Heart left ventricle (tissue), 13 donors: ENCODE measurements at regions not wholly inside any gene's neighbourhood (a gene's known extent, or its start where the extent isn't known, plus 50 kb on each side); places are given as distances from the start of the nearest gene placed in this dataset.

Source experiments
- CTCF ChIP-seq, 12 donors: fragments of 200-600 bp; sonication (generic) in 4 of 12; IDR thresholded peaks; one replicate each; pipeline versions ENCODE4 v1.5.0 to v1.8.0; 2018 to 2022; ENCODE audit warnings: antibody characterized with exemption in 12 of 12, mild to moderate bottlenecking in 5 of 12
- POLR2A ChIP-seq, 2 donors: fragments of 450-650 bp; IDR thresholded peaks; one replicate each; pipeline ENCODE4 v1.6.1; 2017; ENCODE audit warnings: antibody characterized with exemption in 2 of 2, mild to moderate bottlenecking in 2 of 2, moderate library complexity in 2 of 2
- donor health status: ischemic (EF 13 %, LVEDD 7.1; RV severe dilation, severe dysfunction).
- donor health status: DM: no; HTN: yes; CAD: no.
- donor health status: DM: no; HTN: no; CAD: no.
- donor health status: ischemic (EF 25% LVEDD 6.9; RV normal size, moderate dysfunction).
- donor health status: ischemic (EF 25% LVEDD 5.7; RV mildly dilated, moderate dysfunction).
- donor health status: ischemic (EF 35%, LVEDD 5.7; RV mildly dilated, moderate dysfunction).
- donor health status: nonischemic (EF 11% LVEDD 7.7; RV severe dilation, severe dysfunction).
- donor health status: DM: yes; HTN: yes; CAD: no.
- donor health status: PGD.
- donor health status: ischemic (EF 29% LVEDD 5.4; RV normal size, mild dysfunction).
- donor health status: nonischemic (EF 23%, LVEDD 6.1; RV moderate dilation, normal function).

DNA sequence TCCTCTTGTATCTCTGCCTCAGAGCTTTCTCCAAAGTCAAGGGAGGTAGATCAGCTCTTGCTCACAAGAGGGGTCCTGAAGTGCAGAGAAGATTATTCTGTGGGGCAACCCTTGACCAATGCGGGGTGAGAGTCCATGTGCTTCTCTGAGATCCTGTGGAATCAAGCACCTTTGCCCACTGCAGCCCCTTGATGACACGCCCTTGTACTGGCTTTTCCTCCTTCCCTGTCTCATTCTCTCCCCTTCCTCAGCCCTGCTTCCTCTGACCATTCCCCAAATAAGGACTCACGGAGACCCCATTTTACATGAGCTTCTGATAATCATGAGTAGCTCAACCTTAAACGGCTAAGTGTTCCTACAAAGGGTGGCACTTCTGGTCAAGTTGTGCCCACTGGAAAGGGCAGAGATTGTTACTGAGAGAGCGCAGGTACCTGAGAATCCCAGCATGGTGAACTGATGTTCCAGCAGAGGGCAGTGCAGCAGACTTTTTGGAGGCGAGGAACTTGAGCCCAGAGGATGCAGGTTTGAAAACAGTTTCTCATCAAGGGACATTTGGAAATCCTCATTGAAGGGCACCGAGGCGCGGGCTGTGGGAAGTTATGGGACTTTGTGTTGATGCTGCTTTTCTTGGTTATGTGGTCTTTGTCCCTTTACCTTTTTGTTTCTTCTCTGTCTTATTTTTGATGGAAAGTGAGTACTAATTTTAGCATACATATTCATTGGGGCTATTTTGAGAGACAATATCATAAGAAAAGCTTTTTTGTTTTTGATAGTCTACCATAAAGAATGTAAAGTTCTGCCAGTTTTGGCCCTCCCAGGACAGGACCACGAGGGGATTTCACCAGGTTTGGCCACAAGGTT is 201.3 kb downstream of the RBM46 start:
- TF ChIP-seq CTCF (IDR thresholded peaks at IDR 0.05): peak; percentile 38 to 59 (median 50)
- no peak for TF ChIP-seq POLR2A (IDR thresholded peaks at IDR 0.05)
